PC-9 (cell line): ENCODE measurements at regions not wholly inside any gene's neighbourhood (a gene's known extent, or its start where the extent isn't known, plus 50 kb on each side); places are given as distances from the start of the nearest gene placed in this dataset.

ENCODE experiments used
- BruUV-seq: library from RNA; stranded (reverse); fragments of 400-500 nt; replicated peaks from 2 replicates; lab custom pipeline; 2021; lab: Mats Ljungman, UMichigan
- CTCF ChIA-PET: fragments of 300-600 bp; sonication (Branson Sonifier 250); formaldehyde crosslinking; loops from one replicate; lab custom pipeline; 2022; ENCODE audit warnings: antibody characterized with exemption; lab: Charles Lee
- POLR2A ChIA-PET: fragments of 300-600 bp; sonication (Branson Sonifier 250); formaldehyde crosslinking; loops from one replicate; lab custom pipeline; 2022; ENCODE audit warnings: antibody characterized with exemption; ENCODE audit not compliant: unreplicated experiment; lab: Charles Lee
- DNase-seq, 2 experiments: peaks; one replicate each; pipeline versions ENCODE4 v3.0.0 to v3.0.0-alpha.2; 2015 to 2022; ENCODE audit warnings: mixed read lengths in 1 of 2
- H2AFZ ChIP-seq: fragments of 200-600 bp; sonication (generic); 2 replicates; pipeline ENCODE4 v1.8.1; 2017; ENCODE audit warnings: antibody characterized with exemption
- H3F3A ChIP-seq: fragments of 200-600 bp; sonication (generic); 2 replicates; pipeline ENCODE4 v1.8.1; 2017; ENCODE audit warnings: antibody characterized with exemption, mild to moderate bottlenecking, low read depth; ENCODE audit not compliant: insufficient read depth
- H3K27ac ChIP-seq: fragments of 200-600 bp; sonication (generic); 2 replicates; pipeline ENCODE4 v1.6.1; 2016; ENCODE audit warnings: mixed run types
- H3K27me3 ChIP-seq: fragments of 200-600 bp; sonication (generic); 2 replicates; pipeline ENCODE4 v1.6.1; 2016; ENCODE audit warnings: low read depth, mixed run types; ENCODE audit not compliant: insufficient read depth
- H3K36me3 ChIP-seq: fragments of 200-600 bp; sonication (generic); 2 replicates; pipeline ENCODE4 v1.6.1; 2016; ENCODE audit warnings: low read depth, mixed run types
- H3K4me1 ChIP-seq: fragments of 200-600 bp; sonication (generic); replicated peaks from 2 replicates; pipeline ENCODE4 v1.6.1; 2016; ENCODE audit warnings: mixed run types; ENCODE audit not compliant: insufficient read depth
- H3K4me2 ChIP-seq: fragments of 200-600 bp; sonication (generic); 2 replicates; pipeline ENCODE4 v1.6.1; 2017; ENCODE audit warnings: mixed run types
- H3K4me3 ChIP-seq: fragments of 200-600 bp; sonication (generic); 2 replicates; pipeline ENCODE4 v1.6.1; 2016; ENCODE audit warnings: mixed run types
- H3K79me2 ChIP-seq: fragments of 200-600 bp; sonication (generic); 2 replicates; pipeline ENCODE4 v1.6.1; 2017; ENCODE audit warnings: low read depth, mixed run types
- H3K9me2 ChIP-seq: fragments of 200-600 bp; sonication (generic); 2 replicates; pipeline ENCODE4 v1.8.1; 2017; ENCODE audit warnings: mild to moderate bottlenecking; ENCODE audit not compliant: insufficient read depth
- H3K9me3 ChIP-seq: fragments of 200-600 bp; sonication (generic); 2 replicates; pipeline ENCODE4 v1.8.1; 2016; ENCODE audit warnings: low read depth; ENCODE audit not compliant: insufficient read depth
- H4K20me1 ChIP-seq: fragments of 200-600 bp; sonication (generic); 2 replicates; pipeline ENCODE4 v1.8.1; 2017; ENCODE audit not compliant: insufficient read depth
- EZH2 ChIP-seq: fragments of 200-600 bp; sonication (generic); IDR thresholded peaks from 2 replicates; pipeline ENCODE4 v1.8.0; 2017; ENCODE audit warnings: antibody characterized with exemption, low read depth
- intact Hi-C: fragments of 100-400 bp; cut with micrococcal nuclease; formaldehyde crosslinking; loops from one replicate; pipeline ENCODE4 v1.10.0; 2022; ENCODE audit not compliant: unreplicated experiment
- TF ChIP-seq, protein P1 (sequence below): fragments of 200-600 bp; sonication (generic); conservative IDR thresholded peaks from 2 replicates; pipeline ENCODE4 v1.6.1; 2017; ENCODE audit warnings: mixed run types, antibody characterized with exemption, mild to moderate bottlenecking, moderate library complexity

DNA sequence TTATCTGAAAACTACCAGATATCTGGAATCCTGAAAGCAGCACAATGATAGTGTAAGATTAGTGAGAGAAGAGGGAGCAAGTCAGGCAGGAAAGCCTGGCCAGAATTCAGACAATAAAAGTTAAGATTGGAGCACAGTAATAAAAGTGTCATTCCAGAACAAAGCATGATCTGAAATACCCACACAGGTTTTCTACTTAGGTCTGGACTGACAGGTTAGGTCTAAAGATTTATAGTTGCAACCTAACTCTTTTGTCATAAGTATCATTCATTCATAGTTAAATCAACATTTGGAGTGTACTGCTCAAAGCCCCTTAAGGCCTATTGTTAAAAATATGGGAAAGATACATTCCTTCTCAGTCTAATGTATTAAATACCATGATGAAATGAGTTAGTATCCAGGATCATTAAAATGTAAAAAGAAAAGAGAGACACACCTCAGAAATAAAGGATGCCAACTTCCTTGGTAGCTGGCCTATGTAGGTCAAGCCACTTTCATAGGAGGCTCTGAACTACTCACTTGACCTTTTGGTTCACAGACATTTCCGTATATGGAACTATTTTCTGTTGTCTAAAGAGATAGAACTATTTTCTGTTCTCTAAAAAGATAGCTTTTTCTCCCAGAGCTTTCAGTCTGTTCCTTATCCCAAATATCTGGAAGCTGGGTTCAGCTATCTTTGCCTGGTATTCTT, 105.2 kb downstream of the FAS start:
- Histone ChIP-seq H4K20me1 (no peaks in the 10 kb centered on the region), H3K9me2 (no peaks in the 10 kb centered on the region), H3F3A (no peaks in the 10 kb centered on the region), H3K4me3 (no peak overlapping the region), H3K4me1 (no peaks in the 10 kb centered on the region), H3K27me3 (no peaks in the 10 kb centered on the region), H3K4me2 (no peak overlapping the region), H3K79me2 (no peaks in the 10 kb centered on the region), H3K36me3 (no peaks in the 10 kb centered on the region), H3K9me3 (no peaks in the 10 kb centered on the region), H2AFZ (no peak overlapping the region), H3K27ac (no peak overlapping the region)
- ChIA-PET POLR2A (no interaction called here), CTCF (no interaction called here)
- no TSS peak for BruUV-seq
- TF ChIP-seq, protein P1, sequence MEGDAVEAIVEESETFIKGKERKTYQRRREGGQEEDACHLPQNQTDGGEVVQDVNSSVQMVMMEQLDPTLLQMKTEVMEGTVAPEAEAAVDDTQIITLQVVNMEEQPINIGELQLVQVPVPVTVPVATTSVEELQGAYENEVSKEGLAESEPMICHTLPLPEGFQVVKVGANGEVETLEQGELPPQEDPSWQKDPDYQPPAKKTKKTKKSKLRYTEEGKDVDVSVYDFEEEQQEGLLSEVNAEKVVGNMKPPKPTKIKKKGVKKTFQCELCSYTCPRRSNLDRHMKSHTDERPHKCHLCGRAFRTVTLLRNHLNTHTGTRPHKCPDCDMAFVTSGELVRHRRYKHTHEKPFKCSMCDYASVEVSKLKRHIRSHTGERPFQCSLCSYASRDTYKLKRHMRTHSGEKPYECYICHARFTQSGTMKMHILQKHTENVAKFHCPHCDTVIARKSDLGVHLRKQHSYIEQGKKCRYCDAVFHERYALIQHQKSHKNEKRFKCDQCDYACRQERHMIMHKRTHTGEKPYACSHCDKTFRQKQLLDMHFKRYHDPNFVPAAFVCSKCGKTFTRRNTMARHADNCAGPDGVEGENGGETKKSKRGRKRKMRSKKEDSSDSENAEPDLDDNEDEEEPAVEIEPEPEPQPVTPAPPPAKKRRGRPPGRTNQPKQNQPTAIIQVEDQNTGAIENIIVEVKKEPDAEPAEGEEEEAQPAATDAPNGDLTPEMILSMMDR, result no peak
- TF ChIP-seq EZH2, result no peak
- no peak for DNase-seq
- intact Hi-C loops, result no loop called here

GRCh38 chr10:89093728-89094127, 103.1 kb downstream of the FAS start:
- Histone ChIP-seq H3K4me3 (no peak overlapping the region), H3K36me3 (no peaks in the 10 kb centered on the region), H3K9me2 (no peaks in the 10 kb centered on the region), H3K4me2 (no peak overlapping the region), H3F3A (no peaks in the 10 kb centered on the region), H2AFZ (no peak overlapping the region), H3K27ac (no peak overlapping the region), H3K27me3 (no peaks in the 10 kb centered on the region), H3K79me2 (no peaks in the 10 kb centered on the region), H3K9me3 (no peaks in the 10 kb centered on the region), H3K4me1 (no peaks in the 10 kb centered on the region), H4K20me1 (no peaks in the 10 kb centered on the region)
- DNase-seq, result no peak
- no TSS peak for BruUV-seq
- ChIA-PET POLR2A (no interaction called here), CTCF (no interaction called here)
- intact Hi-C loops, result no loop called here
- TF ChIP-seq EZH2, result no peak
- TF ChIP-seq, protein P1, result no peak

GRCh38 chr10:89092981-89093380, 102.4 kb downstream of the FAS start:
- Histone ChIP-seq H3K27ac (no peak overlapping the region), H3K4me1 (no peaks in the 10 kb centered on the region), H3K36me3 (no peaks in the 10 kb centered on the region), H3K9me2 (no peaks in the 10 kb centered on the region), H3K9me3 (no peaks in the 10 kb centered on the region), H2AFZ (no peak overlapping the region), H3K27me3 (no peaks in the 10 kb centered on the region), H3F3A (no peaks in the 10 kb centered on the region), H4K20me1 (no peaks in the 10 kb centered on the region), H3K79me2 (no peaks in the 10 kb centered on the region), H3K4me2 (no peak overlapping the region), H3K4me3 (no peak overlapping the region)
- ChIA-PET POLR2A (no interaction called here), CTCF (no interaction called here)
- BruUV-seq, result no TSS peak
- no peak for DNase-seq
- intact Hi-C loops, result no loop called here
- no peak for TF ChIP-seq EZH2
- TF ChIP-seq, protein P1, result no peak
